OCI-LY1 (cell line): ENCODE measurements at regions not wholly inside any gene's neighbourhood (a gene's known extent, or its start where the extent isn't known, plus 50 kb on each side); places are given as distances from the start of the nearest gene placed in this dataset.

Experiments used
- EZH2 ChIP-seq: fragments of 200-600 bp; sonication (generic), shearing (Covaris generic); IDR thresholded peaks from 2 replicates; pipeline ENCODE4 v1.8.0; 2017; ENCODE audit warnings: borderline replicate concordance, mixed run types, mild to moderate bottlenecking, antibody characterized with exemption, low read length, moderate library complexity, mixed read lengths
- TF ChIP-seq, protein P1 (sequence below): fragments of 200-600 bp; sonication (generic), shearing (Covaris generic); IDR thresholded peaks from 2 replicates; pipeline ENCODE4 v1.5.1; 2017; ENCODE audit warnings: mild to moderate bottlenecking, antibody characterized with exemption, low read length, moderate library complexity, mixed read lengths

- no peak for TF ChIP-seq EZH2
- TF ChIP-seq, protein P1, sequence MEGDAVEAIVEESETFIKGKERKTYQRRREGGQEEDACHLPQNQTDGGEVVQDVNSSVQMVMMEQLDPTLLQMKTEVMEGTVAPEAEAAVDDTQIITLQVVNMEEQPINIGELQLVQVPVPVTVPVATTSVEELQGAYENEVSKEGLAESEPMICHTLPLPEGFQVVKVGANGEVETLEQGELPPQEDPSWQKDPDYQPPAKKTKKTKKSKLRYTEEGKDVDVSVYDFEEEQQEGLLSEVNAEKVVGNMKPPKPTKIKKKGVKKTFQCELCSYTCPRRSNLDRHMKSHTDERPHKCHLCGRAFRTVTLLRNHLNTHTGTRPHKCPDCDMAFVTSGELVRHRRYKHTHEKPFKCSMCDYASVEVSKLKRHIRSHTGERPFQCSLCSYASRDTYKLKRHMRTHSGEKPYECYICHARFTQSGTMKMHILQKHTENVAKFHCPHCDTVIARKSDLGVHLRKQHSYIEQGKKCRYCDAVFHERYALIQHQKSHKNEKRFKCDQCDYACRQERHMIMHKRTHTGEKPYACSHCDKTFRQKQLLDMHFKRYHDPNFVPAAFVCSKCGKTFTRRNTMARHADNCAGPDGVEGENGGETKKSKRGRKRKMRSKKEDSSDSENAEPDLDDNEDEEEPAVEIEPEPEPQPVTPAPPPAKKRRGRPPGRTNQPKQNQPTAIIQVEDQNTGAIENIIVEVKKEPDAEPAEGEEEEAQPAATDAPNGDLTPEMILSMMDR, result no peak
Measured at GRCh38 chr2:167749660-167750059, 497.7 kb downstream of the STK39 start.
